ENCODE measurements at regions not wholly inside any gene's neighbourhood (a gene's known extent, or its start where the extent isn't known, plus 50 kb on each side); places are given as distances from the start of the nearest gene placed in this dataset.

DNA sequence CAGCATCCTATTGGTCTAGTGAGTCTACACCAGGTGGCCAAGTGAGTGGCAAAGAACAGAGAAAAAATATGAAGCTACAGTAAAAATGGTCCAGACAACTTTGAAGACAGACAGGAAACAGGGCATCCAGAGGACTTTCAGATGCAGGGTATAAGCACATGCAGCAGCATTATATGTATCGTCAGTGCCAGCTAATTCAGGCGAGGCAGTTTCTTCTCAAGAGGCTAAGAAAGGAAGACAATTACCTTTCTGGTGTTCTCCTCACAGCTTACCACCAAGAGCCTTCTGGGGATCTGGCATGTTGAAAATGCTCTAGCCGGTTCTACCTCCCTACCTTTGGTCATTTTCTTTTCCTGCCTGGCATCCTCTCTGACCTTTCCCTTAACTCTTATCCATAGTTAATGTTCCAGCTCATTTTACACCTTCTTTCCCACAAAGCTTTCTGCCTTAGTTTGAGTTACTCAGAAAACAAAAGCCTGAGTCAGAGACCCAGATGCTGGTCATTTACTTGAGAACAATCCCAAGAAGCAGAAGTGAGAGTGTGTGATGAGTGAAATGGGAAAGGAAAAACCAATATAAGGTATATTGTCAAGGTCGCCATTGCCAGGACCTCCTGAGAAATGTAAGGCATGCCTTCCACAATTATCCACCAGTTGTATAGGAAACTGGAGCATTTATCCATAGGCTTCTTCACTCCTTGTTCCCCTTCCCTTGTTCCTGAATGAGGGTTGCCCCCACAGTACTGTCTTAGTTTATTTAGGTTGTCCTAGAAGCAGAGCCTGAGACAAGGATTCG lies 444.1 kb downstream of the PLPP3 start:
- TF ChIP-seq CTCF (IDR thresholded peaks at IDR 0.05 in 8 of 11, conservative IDR thresholded peaks at IDR 0.05 in 3 of 11) (no peak), POLR2AphosphoS5 (IDR thresholded peaks at IDR 0.05) (no peak), POLR2A (IDR thresholded peaks at IDR 0.05) (no peak)
